ENCODE measurements at regions not wholly inside any gene's neighbourhood (a gene's known extent, or its start where the extent isn't known, plus 50 kb on each side); places are given as distances from the start of the nearest gene placed in this dataset.
A peak's percentile ranks its signal among the peaks of the same experiment; 100 is the strongest.

DNA sequence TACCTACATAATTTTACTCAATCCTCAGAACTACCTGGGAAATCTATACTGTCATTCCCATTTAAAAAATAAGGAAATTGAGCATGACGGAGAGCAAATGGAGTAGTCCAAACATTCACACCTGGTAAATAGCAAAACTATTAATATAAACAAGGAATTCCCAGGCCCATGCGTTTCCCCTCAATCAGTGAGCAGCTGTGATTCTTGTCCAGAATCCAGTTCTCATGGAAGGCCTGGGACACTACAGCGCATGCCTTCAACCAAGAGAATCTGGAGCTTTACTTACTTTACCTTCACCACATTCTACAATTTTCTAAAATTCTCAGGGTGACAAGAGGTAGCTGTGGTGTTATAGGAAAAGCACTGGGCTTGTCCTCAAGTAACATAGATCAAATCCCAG, 259.0 kb downstream of the LRATD1 start:
- ChIA-PET CTCF (interaction anchor here (0.6 to 1.0 kb wide), 2 partner anchors 13 to 151 kb away, joined by 3 to 4 read pairs; no protein-coding TSS in a partner anchor), POLR2A (no interaction called here)
- intact Hi-C loops (cut with micrococcal nuclease): no loop called here
- BruUV-seq (replicated peaks): no TSS peak
- no peak overlapping the region for H3K27ac Mint-ChIP-seq (ENCODE audit: low read depth, unreplicated experiment)
- no peaks in the 10 kb centered on the region for H3K4me1 Mint-ChIP-seq (ENCODE audit: insufficient read depth, unreplicated experiment)
- H3K36me3 Mint-ChIP-seq (ENCODE audit: insufficient read depth, unreplicated experiment): no peaks in the 10 kb centered on the region
- no peaks in the 10 kb centered on the region for H3K9me3 Mint-ChIP-seq (ENCODE audit: unreplicated experiment)
- TF ChIP-seq CTCF (IDR thresholded peaks at IDR 0.05; ENCODE audit: unreplicated experiment): no peak
- no peaks in the 10 kb centered on the region for H3K27me3 Mint-ChIP-seq (ENCODE audit: insufficient read depth, unreplicated experiment)
- H3K4me3 Mint-ChIP-seq (ENCODE audit: unreplicated experiment): no peak overlapping the region
- no peak for DNase-seq (ENCODE audit: unreplicated experiment)

DNA sequence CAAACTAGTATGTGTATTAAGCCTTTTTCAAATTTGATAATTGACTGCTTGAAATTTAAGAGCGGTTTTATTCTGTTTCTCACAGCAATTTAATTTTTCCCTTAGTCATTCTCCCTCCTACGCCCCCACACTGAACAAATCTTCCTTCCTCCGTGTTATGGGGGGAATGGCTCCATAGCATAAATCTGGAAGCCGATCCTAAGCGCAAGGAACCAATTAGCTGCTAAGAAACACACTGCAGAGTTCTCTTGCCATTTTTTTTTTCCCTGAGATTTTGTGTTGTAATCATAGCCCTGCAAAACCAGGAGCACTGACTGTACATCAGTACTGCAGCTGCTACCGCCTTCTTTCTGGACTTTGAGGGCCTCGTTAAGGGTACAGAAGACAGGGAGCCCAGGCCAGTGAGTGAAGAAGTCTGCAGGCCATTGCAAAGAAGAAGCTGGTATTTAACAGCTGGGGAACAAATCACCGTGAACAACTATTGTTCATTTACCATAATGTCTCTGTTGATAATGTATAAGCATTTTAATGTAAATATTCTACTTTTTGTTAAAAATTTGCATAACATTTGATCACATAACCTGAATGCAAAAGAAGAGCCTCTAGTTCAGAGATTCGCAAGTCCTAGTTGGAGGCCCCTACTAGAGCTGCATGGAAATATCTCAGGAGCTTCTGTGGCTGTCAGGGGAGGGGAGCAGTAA, 264.0 kb downstream of the LRATD1 start:
- no TSS peak for BruUV-seq (replicated peaks)
- POLR2A ChIA-PET: no interaction called here
- Mint-ChIP-seq H3K4me3 (ENCODE audit: unreplicated experiment) (no peak overlapping the region), H3K27ac (ENCODE audit: low read depth, unreplicated experiment) (no peak overlapping the region), H3K27me3 (ENCODE audit: insufficient read depth, unreplicated experiment) (no peaks in the 10 kb centered on the region), H3K36me3 (ENCODE audit: insufficient read depth, unreplicated experiment) (no peaks in the 10 kb centered on the region), H3K9me3 (ENCODE audit: unreplicated experiment) (no peaks in the 10 kb centered on the region), H3K4me1 (ENCODE audit: insufficient read depth, unreplicated experiment) (no peaks in the 10 kb centered on the region)
- CTCF ChIA-PET: interaction anchor here (0.7 kb wide), 1 partner anchor 531 kb away, joined by 3 read pairs; no protein-coding TSS in a partner anchor
- no peak for DNase-seq (ENCODE audit: unreplicated experiment)
- intact Hi-C loops (cut with micrococcal nuclease): no loop called here
- TF ChIP-seq CTCF (IDR thresholded peaks at IDR 0.05; ENCODE audit: unreplicated experiment): no peak

- POLR2A ChIA-PET: no interaction called here
- Mint-ChIP-seq H3K4me1 (ENCODE audit: insufficient read depth, unreplicated experiment) (no peaks in the 10 kb centered on the region), H3K27ac (ENCODE audit: low read depth, unreplicated experiment) (no peak overlapping the region), H3K9me3 (ENCODE audit: unreplicated experiment) (no peaks in the 10 kb centered on the region), H3K36me3 (ENCODE audit: insufficient read depth, unreplicated experiment) (no peaks in the 10 kb centered on the region), H3K27me3 (ENCODE audit: insufficient read depth, unreplicated experiment) (no peaks in the 10 kb centered on the region), H3K4me3 (ENCODE audit: unreplicated experiment) (no peak overlapping the region)
- BruUV-seq (replicated peaks): no TSS peak
- CTCF ChIA-PET: interaction anchor here (0.7 kb wide), 1 partner anchor 141 kb away, joined by 5 read pairs; no protein-coding TSS in a partner anchor
- no peak for TF ChIP-seq CTCF (IDR thresholded peaks at IDR 0.05; ENCODE audit: unreplicated experiment)
- intact Hi-C loops (cut with micrococcal nuclease): loop anchor here (5.0 kb wide), 1 partner anchor 263 kb away; no protein-coding TSS in a partner anchor
- DNase-seq (ENCODE audit: unreplicated experiment): no peak
These were observed 267.3 kb downstream of the LRATD1 start for GRCh38 chr2:14899621-14900414.

DNA sequence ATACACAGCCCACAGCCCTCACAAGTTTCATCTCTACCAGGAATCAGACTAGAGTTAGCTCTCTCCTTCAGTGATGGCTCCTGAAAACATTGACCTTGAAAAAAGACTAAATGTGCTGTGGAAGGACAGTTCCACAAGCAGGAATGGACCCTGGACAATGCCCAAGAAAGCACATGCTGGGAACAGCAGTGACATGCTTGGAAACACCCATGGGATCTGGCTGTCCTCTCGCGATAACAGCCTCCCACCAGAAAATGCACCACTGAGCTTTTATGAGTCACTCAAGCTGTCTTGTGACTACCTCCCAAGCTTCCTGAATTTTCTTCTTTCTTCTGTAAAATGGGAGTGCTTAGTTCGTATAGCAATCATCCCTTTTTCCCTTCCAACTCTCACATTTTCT, 269.2 kb downstream of the LRATD1 start:
- peak; percentile 4 for DNase-seq (ENCODE audit: unreplicated experiment)
- no peaks in the 10 kb centered on the region for H3K4me1 Mint-ChIP-seq (ENCODE audit: insufficient read depth, unreplicated experiment)
- H3K4me3 Mint-ChIP-seq (ENCODE audit: unreplicated experiment): no peak overlapping the region
- intact Hi-C loops (cut with micrococcal nuclease): loop anchor here (5.0 kb wide), 1 partner anchor 264 kb away; no protein-coding TSS in a partner anchor
- POLR2A ChIA-PET: interaction anchor here (0.7 to 1.2 kb wide), 3 partner anchors 19 to 493 kb away, joined by 3 to 5 read pairs (median 3); no protein-coding TSS in a partner anchor
- no peaks in the 10 kb centered on the region for H3K36me3 Mint-ChIP-seq (ENCODE audit: insufficient read depth, unreplicated experiment)
- H3K27me3 Mint-ChIP-seq (ENCODE audit: insufficient read depth, unreplicated experiment): no peaks in the 10 kb centered on the region
- CTCF ChIA-PET: interaction anchor here (1.0 kb wide), 1 partner anchor 16 kb away, joined by 4 read pairs; no protein-coding TSS in a partner anchor
- BruUV-seq (replicated peaks): no TSS peak
- no peak overlapping the region for H3K27ac Mint-ChIP-seq (ENCODE audit: low read depth, unreplicated experiment)
- H3K9me3 Mint-ChIP-seq (ENCODE audit: unreplicated experiment): no peaks in the 10 kb centered on the region
- no peak for TF ChIP-seq CTCF (IDR thresholded peaks at IDR 0.05; ENCODE audit: unreplicated experiment)
